TTC549 (cell line): ENCODE measurements at regions not wholly inside any gene's neighbourhood (a gene's known extent, or its start where the extent isn't known, plus 50 kb on each side); places are given as distances from the start of the nearest gene placed in this dataset.

Source experiments
- FAIRE-seq: peaks from 2 replicates; lab custom pipeline; 2012; peaks lifted over from hg19 to GRCh38; lab: Jason Lieb, UNC

DNA sequence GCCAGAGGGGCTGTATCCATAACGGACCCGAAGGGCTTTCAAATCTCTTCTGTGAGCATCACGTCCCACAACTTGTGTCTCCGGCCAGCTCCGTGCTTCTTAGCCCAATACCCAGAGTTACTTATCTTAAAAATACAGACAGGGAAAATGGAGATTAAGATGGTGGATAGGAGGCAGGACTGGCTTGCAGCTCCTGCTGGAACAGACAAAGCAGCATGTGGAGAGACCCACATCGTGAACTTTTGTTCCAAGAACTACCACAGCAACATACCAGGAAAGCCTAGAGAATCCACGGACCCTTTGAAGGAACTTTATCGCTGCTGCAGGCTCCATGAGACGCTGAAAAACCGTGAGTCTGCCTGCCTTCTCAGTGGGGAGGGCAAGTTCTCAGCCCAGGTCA is 113.7 kb downstream of the RNASET2 start:
- FAIRE-seq = no peak

- no peak for FAIRE-seq
Observed at GRCh38 chr6:166841216-166841615, 115.1 kb downstream of the RNASET2 start.

DNA sequence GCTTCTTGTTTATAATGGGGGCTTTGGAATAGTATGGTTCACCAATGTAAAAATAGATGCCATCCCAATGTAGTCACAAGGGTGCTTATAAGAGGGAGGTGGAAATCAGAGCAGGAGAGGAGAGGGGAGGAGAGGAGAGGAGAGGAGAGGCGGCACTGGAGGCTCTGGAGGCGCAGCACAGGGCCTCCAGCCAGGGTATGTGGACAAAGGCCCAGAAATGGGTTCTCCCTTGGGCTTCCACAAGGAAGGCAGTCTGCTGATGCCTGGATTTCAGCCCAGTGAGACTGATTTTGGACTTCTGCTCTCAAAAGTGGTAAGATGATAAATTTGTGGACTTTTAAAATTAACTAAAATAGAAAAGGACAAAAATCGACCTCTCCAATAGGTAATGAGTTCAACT is 116.8 kb downstream of the RNASET2 start:
- FAIRE-seq = no peak

DNA sequence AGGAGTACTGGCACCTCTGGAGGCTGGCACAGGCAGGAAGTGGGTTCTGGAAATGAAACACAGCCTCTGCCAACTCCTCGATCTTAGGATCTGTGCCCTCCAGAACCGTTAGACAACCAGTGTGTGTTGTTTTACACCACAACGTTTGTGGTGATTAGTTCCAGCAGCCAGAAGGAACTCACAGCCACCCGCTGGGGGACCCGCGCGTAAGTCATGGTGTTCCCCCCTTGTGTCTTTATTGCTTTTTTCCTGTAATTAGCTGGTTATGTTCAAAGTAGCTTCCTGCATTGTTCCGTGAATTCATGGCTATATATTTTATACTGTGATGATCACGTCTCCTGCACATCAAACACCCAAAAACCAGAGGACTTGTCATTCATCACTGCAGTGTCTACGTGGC is 117.4 kb downstream of the RNASET2 start:
- FAIRE-seq = no peak

GRCh38 chr6:166836785-166837718 is 119.3 kb downstream of the RNASET2 start:
- FAIRE-seq = no peak

DNA sequence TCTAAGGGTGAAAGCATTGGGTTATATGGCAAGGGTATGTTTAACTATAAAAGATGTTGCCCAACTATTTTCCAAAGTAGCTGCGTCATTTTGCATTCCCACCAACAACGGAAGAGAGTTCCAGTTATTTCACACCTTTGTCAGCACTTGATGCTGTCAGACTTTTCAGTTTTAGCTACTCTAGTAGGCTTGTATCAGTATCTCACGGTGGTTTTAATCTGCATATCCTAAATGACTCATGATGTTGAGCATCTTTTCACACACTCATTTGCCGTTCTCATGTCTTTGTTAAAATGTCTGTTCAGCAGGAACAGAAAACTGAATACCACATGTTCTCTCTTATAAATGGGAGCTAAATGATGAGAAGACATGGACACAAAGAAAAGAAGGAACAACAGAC is 122.3 kb downstream of the RNASET2 start:
- no peak for FAIRE-seq

DNA sequence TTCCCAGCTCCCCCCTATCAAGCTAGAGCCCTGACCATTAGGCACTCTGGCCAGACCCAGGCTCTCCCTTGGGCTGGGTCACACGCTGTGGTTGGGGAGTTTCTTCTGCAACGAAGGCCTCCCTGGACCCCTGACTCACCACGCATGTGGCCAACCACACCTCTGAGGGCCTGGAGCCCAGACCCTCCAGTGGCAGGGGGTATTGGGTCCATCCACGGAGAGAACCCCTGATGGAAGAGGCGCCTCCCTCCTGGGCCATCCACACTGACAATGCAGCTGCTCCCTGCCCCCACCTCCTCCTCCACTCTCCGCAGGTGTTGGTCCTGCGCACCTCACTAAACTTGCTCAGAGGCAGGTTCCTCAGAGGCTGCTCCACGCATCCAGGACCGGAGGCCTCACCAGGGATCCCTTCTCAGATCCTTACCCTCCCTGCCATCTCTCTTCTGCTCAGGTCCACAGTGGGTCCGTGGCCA is 125.4 kb downstream of the RNASET2 start:
- FAIRE-seq = no peak

GRCh38 chr6:166830185-166830890 is 126.0 kb downstream of the RNASET2 start:
- no peak for FAIRE-seq

- no peak for FAIRE-seq
Observed at GRCh38 chr6:166826264-166826663, 130.1 kb downstream of the RNASET2 start.

DNA sequence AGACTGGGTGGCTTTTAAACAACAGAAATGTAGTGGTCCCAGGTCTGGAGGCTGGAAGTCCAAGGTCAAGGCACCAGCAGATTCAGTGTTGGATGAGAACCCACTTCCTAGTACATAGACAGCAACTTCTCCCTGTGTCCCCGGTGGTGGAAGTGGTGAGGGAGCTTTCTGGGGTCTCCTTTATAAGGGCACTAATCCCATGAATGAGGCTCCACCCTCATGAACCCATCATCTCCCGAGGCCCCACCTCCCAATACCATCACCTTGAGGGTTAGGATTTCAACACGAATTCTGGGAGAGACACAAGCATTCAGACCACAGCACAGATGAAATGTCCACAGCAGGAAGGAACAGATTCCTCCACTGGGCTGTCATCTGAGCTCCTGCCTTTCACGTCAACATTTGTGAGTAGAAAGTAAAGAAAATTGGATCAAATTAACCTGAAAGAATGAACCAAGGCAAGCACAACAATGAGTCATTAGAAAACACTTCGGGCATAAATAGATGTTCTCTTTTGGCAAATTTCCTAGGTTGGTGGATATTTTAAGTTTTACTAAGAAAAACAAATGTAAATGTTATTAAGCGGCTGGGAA is 130.7 kb downstream of the RNASET2 start:
- no peak for FAIRE-seq

- no peak for FAIRE-seq
Observed at GRCh38 chr6:166824880-166825250, 131.5 kb downstream of the RNASET2 start.

DNA sequence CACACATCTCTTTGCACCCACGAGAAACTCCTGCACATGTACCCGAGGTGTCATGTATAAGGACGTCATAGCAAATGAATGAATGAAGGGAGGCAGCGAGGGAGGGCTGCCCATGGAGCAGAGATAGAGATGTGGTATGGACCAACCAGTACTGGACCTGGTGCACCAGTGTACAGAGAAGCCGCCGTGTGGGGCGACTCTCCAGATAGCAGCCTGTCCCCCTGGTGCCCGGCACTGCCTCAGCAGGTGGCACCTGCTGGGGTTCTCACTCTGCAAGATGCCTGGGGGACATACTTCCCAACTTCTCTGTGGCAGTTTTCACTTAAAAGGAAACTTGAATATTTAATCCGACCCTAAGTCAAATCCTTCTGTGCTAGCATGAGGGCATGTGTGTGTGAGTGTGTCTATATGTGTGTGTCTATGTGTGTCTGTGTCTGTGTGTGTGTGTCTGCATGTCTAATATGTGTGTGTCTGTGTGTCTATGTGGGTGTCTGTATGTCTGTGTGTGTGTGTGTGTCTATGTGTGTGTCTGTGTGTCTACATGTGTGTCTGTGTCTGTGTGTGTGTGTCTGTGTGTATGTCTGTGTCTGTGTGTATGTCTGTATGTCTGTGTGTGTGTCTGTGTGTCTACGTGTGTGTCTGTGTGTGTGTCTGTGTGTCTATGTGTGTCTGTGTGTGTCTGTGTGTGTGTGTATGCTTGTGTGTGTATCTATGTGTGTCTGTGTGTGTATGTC is 132.0 kb downstream of the RNASET2 start:
- no peak for FAIRE-seq

GRCh38 chr6:166822609-166823008 is 133.7 kb downstream of the RNASET2 start:
- FAIRE-seq = no peak

- FAIRE-seq = no peak
Observed at GRCh38 chr6:166820483-166820882, 135.9 kb downstream of the RNASET2 start.

DNA sequence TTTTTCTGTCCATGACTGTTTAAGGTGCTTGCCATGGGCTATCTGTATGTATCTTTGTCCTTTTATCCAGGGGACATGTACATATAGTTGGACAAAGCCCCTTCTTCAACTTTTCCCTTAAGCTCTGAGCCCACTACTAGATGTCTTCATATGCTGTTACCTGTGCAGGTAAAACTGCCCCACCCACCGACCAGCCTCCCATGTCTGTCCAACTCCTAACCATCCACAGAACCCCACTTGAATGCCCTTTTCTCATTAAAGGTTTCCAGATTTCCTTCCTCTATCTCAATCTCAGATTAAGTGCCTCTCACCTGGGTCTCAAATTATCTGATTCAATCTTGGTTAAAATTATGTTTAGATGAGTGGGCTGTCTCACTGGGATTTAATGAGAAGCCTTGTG is 136.3 kb downstream of the RNASET2 start:
- no peak for FAIRE-seq

GRCh38 chr6:166815629-166816028 is 140.7 kb downstream of the RNASET2 start:
- no peak for FAIRE-seq

DNA sequence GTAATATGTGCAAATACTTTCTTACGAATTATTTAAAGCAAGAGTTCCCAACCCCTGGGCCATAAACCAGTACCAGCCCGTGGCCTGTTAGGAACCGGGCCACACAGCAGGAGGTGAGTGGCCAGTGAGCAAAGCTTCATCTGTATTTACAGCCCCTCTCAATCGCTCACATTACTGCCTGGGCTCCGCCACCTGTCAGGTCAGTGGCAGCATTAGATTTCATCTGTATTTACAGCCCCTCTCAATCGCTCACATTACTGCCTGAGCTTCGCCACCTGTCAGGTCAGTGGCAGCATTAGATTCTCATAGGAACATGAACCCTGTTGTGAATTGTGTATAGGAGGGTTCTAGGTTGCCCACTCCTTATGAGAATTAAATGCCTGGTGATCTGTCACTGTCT is 142.0 kb downstream of the RNASET2 start:
- no peak for FAIRE-seq

- no peak for FAIRE-seq
Observed at GRCh38 chr6:166813461-166813860, 142.9 kb downstream of the RNASET2 start.

DNA sequence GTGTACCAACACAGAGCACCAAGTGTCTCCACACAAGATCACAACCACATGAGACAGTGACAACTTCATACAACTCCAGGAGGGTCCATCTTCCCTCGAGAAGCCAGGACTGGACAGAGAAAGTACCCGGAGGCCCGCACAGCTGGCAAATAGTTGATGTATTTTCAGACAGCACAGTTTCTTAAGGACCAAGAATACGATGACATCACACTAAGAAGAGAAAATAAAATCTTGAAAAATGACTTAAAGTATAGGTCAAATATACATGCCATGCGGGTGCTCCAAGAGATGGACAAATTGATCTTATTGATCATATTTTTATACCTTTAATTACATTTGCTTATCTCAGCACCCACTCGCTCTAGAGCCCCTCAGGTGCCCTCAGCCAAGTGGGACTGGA is 145.5 kb downstream of the RNASET2 start:
- no peak for FAIRE-seq

DNA sequence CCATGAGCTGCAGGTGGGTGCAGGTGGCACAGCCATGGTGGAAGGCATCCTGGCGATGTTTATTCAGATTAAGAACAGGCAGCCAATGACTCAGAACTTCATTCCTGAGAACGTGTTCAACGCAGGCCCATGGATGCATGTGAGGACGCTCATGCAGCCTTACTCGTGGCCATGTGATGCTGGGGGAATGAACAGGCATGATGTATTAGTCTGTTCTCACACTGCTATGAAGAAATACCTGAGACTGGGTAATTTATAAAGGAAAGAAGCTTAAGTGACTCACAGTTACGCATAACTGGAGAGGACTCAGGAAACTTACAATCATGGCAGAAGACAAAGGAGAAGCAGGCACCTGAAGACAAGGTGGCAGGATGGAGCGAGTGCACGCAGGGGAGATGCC is 146.6 kb downstream of the RNASET2 start:
- no peak for FAIRE-seq

GRCh38 chr6:166806962-166807757 is 149.2 kb downstream of the RNASET2 start:
- no peak for FAIRE-seq
